Neural cell (in vitro differentiated cells): ENCODE measurements at regions not wholly inside any gene's neighbourhood (a gene's known extent, or its start where the extent isn't known, plus 50 kb on each side); places are given as distances from the start of the nearest gene placed in this dataset.

Source experiments
- H2AFZ ChIP-seq: fragments of 200-600, 300-800 bp; sonication (generic), shearing (Covaris generic); 2 replicates; pipeline ENCODE4 v1.6.0; 2014; ENCODE audit warnings: low read depth, mild to moderate bottlenecking, antibody characterized with exemption, low read length, moderate library complexity
- H3F3A ChIP-seq: fragments of 200-600 bp; shearing (Covaris generic); 2 replicates; pipeline ENCODE4 v1.6.1; 2016; ENCODE audit warnings: mild to moderate bottlenecking, moderate library complexity, mixed read lengths, antibody characterized with exemption, low read length; ENCODE audit not compliant: insufficient read depth, poor library complexity, severe bottlenecking
- H3K27ac ChIP-seq: fragments of 200-600, 300-800 bp; sonication (generic), shearing (Covaris generic); 2 replicates; pipeline ENCODE4 v1.5.1; 2014; ENCODE audit warnings: mild to moderate bottlenecking, low read length, moderate library complexity
- H3K27me3 ChIP-seq: fragments of 300-800, 200-600 bp; sonication (generic), shearing (Covaris generic); 2 replicates; pipeline ENCODE4 v1.6.0; 2014; ENCODE audit warnings: mild to moderate bottlenecking, low read depth, low read length, moderate library complexity; ENCODE audit not compliant: insufficient read depth
- H3K36me3 ChIP-seq: fragments of 300-800, 200-600 bp; sonication (generic), shearing (Covaris generic); 2 replicates; pipeline ENCODE4 v1.5.1; 2014; ENCODE audit warnings: mild to moderate bottlenecking, antibody characterized with exemption, low read length, moderate library complexity; ENCODE audit not compliant: insufficient read depth
- H3K4me2 ChIP-seq: fragments of 300-800, 200-600 bp; sonication (generic), shearing (Covaris generic); 2 replicates; pipeline ENCODE4 v1.6.0; 2014; ENCODE audit warnings: mild to moderate bottlenecking, low read length
- H3K4me3 ChIP-seq: fragments of 300-800, 200-600 bp; sonication (generic), shearing (Covaris generic); 2 replicates; pipeline ENCODE4 v1.5.1; 2014; ENCODE audit warnings: mild to moderate bottlenecking, low read length, moderate library complexity
- H3K79me2 ChIP-seq: fragments of 200-600 bp; shearing (Covaris generic); replicated peaks from 2 replicates; pipeline ENCODE4 v1.6.0; 2014; ENCODE audit warnings: mild to moderate bottlenecking, low read length, moderate library complexity; ENCODE audit not compliant: insufficient read depth
- H3K9ac ChIP-seq: fragments of 300-800, 200-600 bp; sonication (generic), shearing (Covaris generic); 2 replicates; pipeline ENCODE4 v1.6.1; 2016; ENCODE audit warnings: mild to moderate bottlenecking, low read length, mixed read lengths
- H3K9me2 ChIP-seq: fragments of 200-600 bp; shearing (Covaris generic); 2 replicates; pipeline ENCODE4 v1.6.1; 2016; ENCODE audit warnings: mild to moderate bottlenecking, low read length, mixed read lengths; ENCODE audit not compliant: insufficient read depth
- H3K9me3 ChIP-seq: fragments of 200-600, 300-800 bp; sonication (generic), shearing (Covaris generic); 2 replicates; pipeline ENCODE4 v1.6.1; 2016; ENCODE audit warnings: mild to moderate bottlenecking, mixed run types, low read length, moderate library complexity, mixed read lengths
- H4K20me1 ChIP-seq: fragments of 200-600 bp; shearing (Covaris generic); 2 replicates; pipeline ENCODE4 v1.6.1; 2016; ENCODE audit warnings: mild to moderate bottlenecking, mixed run types; ENCODE audit not compliant: insufficient read depth
- CTCF ChIP-seq: fragments of 450-650 bp; IDR thresholded peaks from 2 replicates; pipeline ENCODE4 v1.5.1; 2014; ENCODE audit warnings: antibody characterized with exemption, mild to moderate bottlenecking, moderate library complexity; ENCODE audit not compliant: poor library complexity, severe bottlenecking
- EP300 ChIP-seq: fragments of 450-650 bp; conservative IDR thresholded peaks from 2 replicates; pipeline ENCODE4 v1.6.1; 2014; ENCODE audit warnings: antibody characterized with exemption, mild to moderate bottlenecking, moderate library complexity; ENCODE audit not compliant: poor library complexity, severe bottlenecking
- EZH2 ChIP-seq: fragments of 200-600, 300-800 bp; shearing (Covaris generic), sonication (generic); IDR thresholded peaks from 2 replicates; pipeline ENCODE4 v1.6.1; 2014; ENCODE audit warnings: antibody characterized with exemption, low read length, borderline replicate concordance, mild to moderate bottlenecking; ENCODE audit not compliant: insufficient read depth, poor library complexity, severe bottlenecking
- MXI1 ChIP-seq: fragments of 450-650 bp; conservative IDR thresholded peaks from 2 replicates; pipeline ENCODE4 v1.6.1; 2014; ENCODE audit warnings: antibody characterized with exemption, mild to moderate bottlenecking; ENCODE audit not compliant: poor library complexity, severe bottlenecking
- POLR2AphosphoS5 ChIP-seq: IDR thresholded peaks from 2 replicates; pipeline ENCODE4 v1.6.1; 2012
- RAD21 ChIP-seq: fragments of 450-650 bp; conservative IDR thresholded peaks from 2 replicates; pipeline ENCODE4 v1.6.1; 2014; ENCODE audit warnings: antibody characterized with exemption, mild to moderate bottlenecking, moderate library complexity
- REST ChIP-seq: IDR thresholded peaks from 2 replicates; pipeline ENCODE4 v1.6.1; 2012; ENCODE audit warnings: borderline replicate concordance
- SMC3 ChIP-seq: fragments of 450-650 bp; conservative IDR thresholded peaks from 2 replicates; pipeline ENCODE4 v1.6.1; 2014; ENCODE audit warnings: antibody characterized with exemption, mild to moderate bottlenecking, moderate library complexity; ENCODE audit not compliant: poor library complexity
- TAF1 ChIP-seq: IDR thresholded peaks from 2 replicates; pipeline ENCODE4 v1.6.1; 2012; ENCODE audit warnings: low read depth

- no peaks in the 10 kb centered on the region for H3K9me3 ChIP-seq
- no peak overlapping the region for H3K4me3 ChIP-seq
- no peak for TF ChIP-seq TAF1
- no peak overlapping the region for H3K27ac ChIP-seq
- H3F3A ChIP-seq = no peaks in the 10 kb centered on the region
- H3K9me2 ChIP-seq = no peaks in the 10 kb centered on the region
- no peak overlapping the region for H3K4me2 ChIP-seq
- no peak overlapping the region for H3K9ac ChIP-seq
- H3K79me2 ChIP-seq = no peaks in the 10 kb centered on the region
- no peaks in the 10 kb centered on the region for H4K20me1 ChIP-seq
- no peak overlapping the region for H2AFZ ChIP-seq
- H3K36me3 ChIP-seq = no peaks in the 10 kb centered on the region
- no peaks in the 10 kb centered on the region for H3K27me3 ChIP-seq
These were observed 156.4 kb upstream of the KLF14 start for GRCh38 chr7:130890176-130891020.

DNA sequence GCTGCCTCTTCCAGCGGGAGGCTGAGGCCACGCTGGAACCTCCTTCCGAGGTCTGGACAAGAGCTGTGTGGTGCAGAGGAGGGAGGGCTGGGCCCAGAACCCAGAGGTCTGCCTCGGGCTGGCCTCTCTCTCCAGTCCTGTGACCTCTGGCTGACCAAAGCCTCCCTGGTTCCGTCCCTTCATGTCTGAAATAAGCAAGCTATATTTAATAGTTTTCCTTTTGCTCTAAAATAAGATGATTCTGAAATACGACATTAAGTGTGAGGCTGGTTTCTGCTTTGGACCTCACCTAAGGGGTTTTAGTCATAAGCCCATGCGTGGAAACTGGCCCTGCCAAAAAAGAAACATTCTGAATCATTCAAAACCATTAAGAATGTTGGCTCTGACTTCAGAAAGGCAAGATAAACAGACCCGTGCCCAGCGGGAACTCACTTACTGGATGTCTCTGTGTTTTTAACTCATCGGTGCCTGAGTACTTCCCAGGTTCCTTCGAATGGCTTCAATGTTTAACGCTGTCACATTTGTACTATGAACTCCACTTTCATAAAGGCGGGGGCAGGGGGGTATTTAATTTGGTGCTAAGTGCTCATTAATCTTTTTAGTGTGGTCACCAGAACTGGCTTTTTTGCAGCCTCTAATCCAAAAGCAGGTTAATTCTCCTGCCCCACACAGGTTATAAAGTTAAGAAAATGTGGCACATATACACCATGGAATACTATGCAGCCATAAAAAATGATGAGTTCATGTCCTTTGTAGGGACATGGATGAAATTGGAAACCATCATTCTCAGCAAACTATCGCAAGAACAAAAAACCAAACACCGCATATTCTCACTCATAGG, 157.5 kb upstream of the KLF14 start:
- H3K9me2 ChIP-seq = no peaks in the 10 kb centered on the region
- H4K20me1 ChIP-seq = no peaks in the 10 kb centered on the region
- no peaks in the 10 kb centered on the region for H3K27me3 ChIP-seq
- H3K4me2 ChIP-seq = no peak overlapping the region
- TF ChIP-seq CTCF (no peak), SMC3 (no peak), EP300 (no peak), TAF1 (no peak), POLR2AphosphoS5 (no peak), MXI1 (no peak), RAD21 (no peak), EZH2 (no peak), REST (no peak)
- no peaks in the 10 kb centered on the region for H3K79me2 ChIP-seq
- no peak overlapping the region for H3K4me3 ChIP-seq
- H2AFZ ChIP-seq = no peak overlapping the region
- H3K9me3 ChIP-seq = no peaks in the 10 kb centered on the region
- H3K36me3 ChIP-seq = no peaks in the 10 kb centered on the region
- H3K27ac ChIP-seq = no peak overlapping the region
- H3F3A ChIP-seq = no peaks in the 10 kb centered on the region
- H3K9ac ChIP-seq = no peak overlapping the region
